H9 (cell line): ENCODE measurements at regions not wholly inside any gene's neighbourhood (a gene's known extent, or its start where the extent isn't known, plus 50 kb on each side); places are given as distances from the start of the nearest gene placed in this dataset.

ENCODE experiments used
- DNase-seq: peaks from one replicate; pipeline ENCODE4 v3.0.0-alpha.2; 2017
- H2AFZ ChIP-seq: one replicate; pipeline ENCODE4 v1.6.1; 2013; ENCODE audit warnings: mild to moderate bottlenecking, low read length, control low read depth, moderate library complexity
- H2AK5ac ChIP-seq: 2 replicates; pipeline ENCODE4 v1.6.1; 2013; ENCODE audit warnings: low read length, control low read depth, mixed read lengths; ENCODE audit not compliant: insufficient read length
- H2BK120ac ChIP-seq: one replicate; pipeline ENCODE4 v1.6.1; 2013; ENCODE audit warnings: low read depth, mild to moderate bottlenecking, low read length, control low read depth, inconsistent platforms; ENCODE audit not compliant: poor library complexity, severe bottlenecking
- H2BK12ac ChIP-seq: 2 replicates; pipeline ENCODE4 v1.6.1; 2013; ENCODE audit warnings: low read length, control low read depth, mixed read lengths, low read depth; ENCODE audit not compliant: insufficient read length
- H2BK15ac ChIP-seq: 2 replicates; pipeline ENCODE4 v1.6.1; 2013; ENCODE audit warnings: low read depth, low read length, control low read depth
- H2BK20ac ChIP-seq: one replicate; pipeline ENCODE4 v1.6.1; 2013; ENCODE audit warnings: low read depth, mild to moderate bottlenecking, low read length, control low read depth, inconsistent platforms; ENCODE audit not compliant: poor library complexity, severe bottlenecking
- H2BK5ac ChIP-seq: 2 replicates; pipeline ENCODE4 v1.6.1; 2013; ENCODE audit warnings: low read length, control low read depth, mixed read lengths; ENCODE audit not compliant: insufficient read length
- H3K14ac ChIP-seq: 2 replicates; pipeline ENCODE4 v1.6.1; 2013; ENCODE audit warnings: low read length, control low read depth; ENCODE audit not compliant: insufficient read depth
- H3K18ac ChIP-seq: 2 replicates; pipeline ENCODE4 v1.6.1; 2013; ENCODE audit warnings: low read depth, mild to moderate bottlenecking, mixed read lengths, low read length, control low read depth; ENCODE audit not compliant: insufficient read length
- H3K23ac ChIP-seq: 2 replicates; pipeline ENCODE4 v1.6.1; 2013; ENCODE audit warnings: low read length, control low read depth, mixed read lengths, low read depth; ENCODE audit not compliant: insufficient read length
- H3K23me2 ChIP-seq: 2 replicates; pipeline ENCODE4 v1.6.1; 2013; ENCODE audit warnings: low read depth, mild to moderate bottlenecking, mixed read lengths, low read length, control low read depth; ENCODE audit not compliant: insufficient read length, poor library complexity, severe bottlenecking
- H3K27ac ChIP-seq: 2 replicates; pipeline ENCODE4 v1.5.1; 2013; ENCODE audit warnings: low read length, control low read depth, mixed read lengths, low read depth; ENCODE audit not compliant: insufficient read length
- H3K27me3 ChIP-seq: 2 replicates; pipeline ENCODE4 v1.6.1; 2013; ENCODE audit warnings: low read length, control low read depth, inconsistent platforms; ENCODE audit not compliant: insufficient read depth
- H3K4ac ChIP-seq: 2 replicates; pipeline ENCODE4 v1.6.1; 2013; ENCODE audit warnings: low read depth, mild to moderate bottlenecking, control low read depth, inconsistent platforms, low read length, moderate library complexity
- H3K4me1 ChIP-seq: 2 replicates; pipeline ENCODE4 v1.6.1; 2013; ENCODE audit warnings: low read length, control low read depth, inconsistent platforms; ENCODE audit not compliant: insufficient read depth
- H3K4me2 ChIP-seq: 2 replicates; pipeline ENCODE4 v1.6.1; 2013; ENCODE audit warnings: low read length, control low read depth, mixed read lengths; ENCODE audit not compliant: insufficient read length, insufficient read depth
- H3K56ac ChIP-seq: 2 replicates; pipeline ENCODE4 v1.6.1; 2013; ENCODE audit warnings: low read depth, mild to moderate bottlenecking, mixed read lengths, low read length, control low read depth; ENCODE audit not compliant: insufficient read length
- H3K79me1 ChIP-seq: 2 replicates; pipeline ENCODE4 v1.6.1; 2013; ENCODE audit warnings: low read depth, mild to moderate bottlenecking, moderate library complexity, low read length, control low read depth, inconsistent platforms; ENCODE audit not compliant: insufficient read depth, poor library complexity, severe bottlenecking
- H3K79me2 ChIP-seq: 2 replicates; pipeline ENCODE4 v1.6.1; 2013; ENCODE audit warnings: low read length, control low read depth, inconsistent platforms; ENCODE audit not compliant: insufficient read depth
- H3K9ac ChIP-seq: 2 replicates; pipeline ENCODE4 v1.6.1; 2013; ENCODE audit warnings: low read length, control low read depth, mixed read lengths; ENCODE audit not compliant: insufficient read length; ENCODE audit errors: extremely low read depth
- H3K9me3 ChIP-seq: one replicate; pipeline ENCODE4 v1.6.1; 2013; ENCODE audit warnings: low read depth, low read length, inconsistent platforms; ENCODE audit not compliant: control insufficient read depth
- H3T11ph ChIP-seq: one replicate; pipeline ENCODE4 v1.6.1; 2013; ENCODE audit warnings: mild to moderate bottlenecking, low read length, control low read depth, inconsistent platforms
- H4K20me1 ChIP-seq: one replicate; pipeline ENCODE4 v1.6.1; 2013; ENCODE audit not compliant: control insufficient read depth, insufficient read length, insufficient read depth
- H4K5ac ChIP-seq: 2 replicates; pipeline ENCODE4 v1.6.1; 2013; ENCODE audit warnings: low read depth, mild to moderate bottlenecking, mixed read lengths, low read length, control low read depth; ENCODE audit not compliant: insufficient read length
- H4K8ac ChIP-seq: replicated peaks from 2 replicates; pipeline ENCODE4 v1.6.1; 2013; ENCODE audit warnings: low read length, control low read depth, mixed read lengths, low read depth; ENCODE audit not compliant: insufficient read length
- H4K91ac ChIP-seq: 2 replicates; pipeline ENCODE4 v1.6.1; 2013; ENCODE audit warnings: low read depth, mild to moderate bottlenecking, moderate library complexity, mixed read lengths, low read length, control low read depth; ENCODE audit not compliant: insufficient read length
- H3K27ac Mint-ChIP-seq, 3 experiments: 2 replicates in 2 of 3; 3 replicates in 1 of 3; pipeline ENCODE4 v1.8.0; 2020 to 2021; ENCODE audit warnings: mixed read lengths in 3 of 3, mild to moderate bottlenecking in 1 of 3, moderate library complexity in 1 of 3
- H3K27me3 Mint-ChIP-seq: 2 replicates; pipeline ENCODE4 v1.8.0; 2021; ENCODE audit warnings: low read depth, mild to moderate bottlenecking, moderate library complexity, mixed read lengths
- H3K36me3 Mint-ChIP-seq, 3 experiments: 2 replicates in 2 of 3; 3 replicates in 1 of 3; pipeline ENCODE4 v1.8.0; 2020 to 2021; ENCODE audit warnings: low read depth in 3 of 3, mixed read lengths in 3 of 3; ENCODE audit not compliant: insufficient read depth in 1 of 3
- H3K4me1 Mint-ChIP-seq, 2 experiments: 2 replicates each; pipeline ENCODE4 v1.8.0; 2020; ENCODE audit warnings: mixed read lengths in 2 of 2
- H3K4me3 Mint-ChIP-seq, 2 experiments: 2 replicates in 1 of 2; 3 replicates in 1 of 2; pipeline ENCODE4 v1.8.0; 2020 to 2021; ENCODE audit warnings: mild to moderate bottlenecking in 2 of 2, mixed read lengths in 2 of 2, moderate library complexity in 1 of 2
- H3K9me3 Mint-ChIP-seq, 2 experiments: 2 replicates in 1 of 2; 3 replicates in 1 of 2; pipeline ENCODE4 v1.8.0; 2020; ENCODE audit warnings: mild to moderate bottlenecking in 2 of 2, mixed read lengths in 2 of 2, moderate library complexity in 1 of 2
- CTCF ChIP-seq: fragments of 200-600 bp; sonication (generic); conservative IDR thresholded peaks from 3 replicates; pipeline ENCODE4 v1.8.0; 2021; ENCODE audit warnings: antibody characterized with exemption, mild to moderate bottlenecking
- WGBS: extraction: QIAGEN DNeasy Blood & Tissue Kit; methylation state at CpG from one replicate; pipeline ENCODE4 v1.1.7; 2013; ENCODE audit warnings: missing lambda C conversion rate, low lambda C conversion rate, mixed read lengths; ENCODE audit not compliant: insufficient read length; ENCODE audit errors: extremely low coverage; 5-methylcytosine and 5-hydroxymethylcytosine counted together

- no peaks in the 10 kb centered on the region for H3K79me1 ChIP-seq
- no peak overlapping the region for H3K9ac ChIP-seq
- no peaks in the 10 kb centered on the region for H4K20me1 ChIP-seq
- WGBS, result no CpG with 5 or more reads among the region's 6 CpGs
- H4K91ac ChIP-seq, result no peak overlapping the region
- H3K27me3 ChIP-seq, result no peaks in the 10 kb centered on the region
- H2BK20ac ChIP-seq, result no peak overlapping the region
- no peaks in the 10 kb centered on the region for H3K23me2 ChIP-seq
- no peaks in the 10 kb centered on the region for H3K4me1 ChIP-seq
- no peak overlapping the region for H2AFZ ChIP-seq
- no peaks in the 10 kb centered on the region for H3K4me1 Mint-ChIP-seq
- no peak overlapping the region for H3K4me3 Mint-ChIP-seq
- H3K79me2 ChIP-seq, result no peaks in the 10 kb centered on the region
- H2BK120ac ChIP-seq, result no peak overlapping the region
- H3T11ph ChIP-seq, result no peak overlapping the region
- H3K14ac ChIP-seq, result no peak overlapping the region
- no peak overlapping the region for H2BK5ac ChIP-seq
- no peak overlapping the region for H3K4me2 ChIP-seq
- H3K23ac ChIP-seq, result no peak overlapping the region
- no peak overlapping the region for H2BK12ac ChIP-seq
- H4K5ac ChIP-seq, result no peak overlapping the region
- TF ChIP-seq CTCF, result no peak
- no peak overlapping the region for H2BK15ac ChIP-seq
- no peak overlapping the region for H3K27ac Mint-ChIP-seq
- no peak overlapping the region for H3K56ac ChIP-seq
- no peak overlapping the region for H3K18ac ChIP-seq
- H3K36me3 Mint-ChIP-seq, result no peaks in the 10 kb centered on the region
- H3K4ac ChIP-seq, result no peak overlapping the region
- DNase-seq, result no peak
- no peak overlapping the region for H3K27ac ChIP-seq
- no peaks in the 10 kb centered on the region for H3K27me3 Mint-ChIP-seq
- no peak overlapping the region for H2AK5ac ChIP-seq
- H4K8ac ChIP-seq, result no peak overlapping the region
- H3K9me3 ChIP-seq, result no peaks in the 10 kb centered on the region
- H3K9me3 Mint-ChIP-seq, result no peaks in the 10 kb centered on the region; a peak in 1 of 5 replicates
Measured at GRCh38 chr1:118326960-118327629, 142.1 kb upstream of the SPAG17 start.
